ENCODE measurements at regions not wholly inside any gene's neighbourhood (a gene's known extent, or its start where the extent isn't known, plus 50 kb on each side); places are given as distances from the start of the nearest gene placed in this dataset.

DNA sequence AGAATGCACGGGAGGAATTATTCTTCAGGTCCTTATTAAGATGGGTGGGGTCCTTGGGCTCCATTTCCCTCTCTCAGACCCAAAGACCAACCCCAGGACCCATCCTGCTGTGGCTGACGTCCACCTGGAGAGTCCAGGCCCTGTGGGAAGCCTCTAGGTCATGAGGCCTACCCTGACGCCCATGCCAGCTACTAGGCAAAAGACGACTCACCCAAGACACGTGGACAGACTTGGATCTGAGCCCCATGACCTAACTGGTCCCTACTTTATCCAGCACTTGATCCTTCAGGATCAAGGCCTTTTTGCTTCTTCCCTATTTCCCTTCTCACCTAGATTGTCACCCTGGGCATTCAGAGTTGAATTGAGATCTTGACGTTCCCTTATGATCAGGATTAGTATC lies 56.0 kb upstream of the CASZ1 start:
- no peak overlapping the region for H3K4me3 ChIP-seq
- no peaks in the 10 kb centered on the region for H3K36me3 ChIP-seq
- WGBS = 68% methylated on average over 6 of the region's 6 CpGs
- no peaks in the 10 kb centered on the region for H3K9me3 ChIP-seq
- DNase-seq (ENCODE audit: low spot score) = no peak
- H3K27me3 ChIP-seq (replicated peaks; ENCODE audit: insufficient read depth) = no peaks in the 10 kb centered on the region
- intact Hi-C loops (cut with DNase I) = no loop called here
- H3K4me1 ChIP-seq (replicated peaks) = no peaks in the 10 kb centered on the region
- TF ChIP-seq POLR2A (IDR thresholded peaks at IDR 0.05) (no peak), POLR2AphosphoS5 (IDR thresholded peaks at IDR 0.05) (no peak)
- TF ChIP-seq, protein P1, sequence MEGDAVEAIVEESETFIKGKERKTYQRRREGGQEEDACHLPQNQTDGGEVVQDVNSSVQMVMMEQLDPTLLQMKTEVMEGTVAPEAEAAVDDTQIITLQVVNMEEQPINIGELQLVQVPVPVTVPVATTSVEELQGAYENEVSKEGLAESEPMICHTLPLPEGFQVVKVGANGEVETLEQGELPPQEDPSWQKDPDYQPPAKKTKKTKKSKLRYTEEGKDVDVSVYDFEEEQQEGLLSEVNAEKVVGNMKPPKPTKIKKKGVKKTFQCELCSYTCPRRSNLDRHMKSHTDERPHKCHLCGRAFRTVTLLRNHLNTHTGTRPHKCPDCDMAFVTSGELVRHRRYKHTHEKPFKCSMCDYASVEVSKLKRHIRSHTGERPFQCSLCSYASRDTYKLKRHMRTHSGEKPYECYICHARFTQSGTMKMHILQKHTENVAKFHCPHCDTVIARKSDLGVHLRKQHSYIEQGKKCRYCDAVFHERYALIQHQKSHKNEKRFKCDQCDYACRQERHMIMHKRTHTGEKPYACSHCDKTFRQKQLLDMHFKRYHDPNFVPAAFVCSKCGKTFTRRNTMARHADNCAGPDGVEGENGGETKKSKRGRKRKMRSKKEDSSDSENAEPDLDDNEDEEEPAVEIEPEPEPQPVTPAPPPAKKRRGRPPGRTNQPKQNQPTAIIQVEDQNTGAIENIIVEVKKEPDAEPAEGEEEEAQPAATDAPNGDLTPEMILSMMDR (IDR thresholded peaks at IDR 0.05) = no peak
- H3K27ac ChIP-seq = no peak overlapping the region

DNA sequence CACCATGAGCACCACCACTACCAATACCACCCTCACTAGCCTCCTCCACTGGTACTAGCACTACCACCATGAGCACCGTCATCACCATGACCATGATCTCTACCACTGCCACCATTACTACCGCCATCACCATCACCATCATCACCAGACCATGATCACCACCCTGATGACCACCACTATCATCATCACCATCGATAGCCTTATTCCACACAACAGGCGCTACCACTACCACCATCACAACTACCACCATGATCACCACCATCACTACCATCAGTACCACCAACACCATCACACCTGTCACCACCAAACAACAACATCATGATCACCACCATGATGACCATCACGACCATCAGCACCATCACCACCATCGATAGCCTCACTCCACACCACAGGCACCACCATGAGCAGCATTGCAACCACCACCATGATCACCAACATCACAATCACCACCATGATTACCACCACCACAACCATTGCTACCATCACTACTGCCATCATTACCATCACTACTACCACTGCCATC lies 56.6 kb upstream of the CASZ1 start:
- TF ChIP-seq, protein P1 (IDR thresholded peaks at IDR 0.05) = no peak
- TF ChIP-seq POLR2AphosphoS5 (IDR thresholded peaks at IDR 0.05) = no peak
- TF ChIP-seq POLR2A (IDR thresholded peaks at IDR 0.05) = no peak
- no peak overlapping the region for H3K27ac ChIP-seq
- intact Hi-C loops (cut with DNase I) = no loop called here
- 90% methylated on average over 6 of the region's 6 CpGs for WGBS
- H3K36me3 ChIP-seq = no peaks in the 10 kb centered on the region
- no peaks in the 10 kb centered on the region for H3K27me3 ChIP-seq (replicated peaks; ENCODE audit: insufficient read depth)
- H3K9me3 ChIP-seq = no peaks in the 10 kb centered on the region
- no peak for DNase-seq (ENCODE audit: low spot score)
- H3K4me3 ChIP-seq = no peak overlapping the region
- peaks cover 4% of the 10 kb centered on the region for H3K4me1 ChIP-seq (replicated peaks)

DNA sequence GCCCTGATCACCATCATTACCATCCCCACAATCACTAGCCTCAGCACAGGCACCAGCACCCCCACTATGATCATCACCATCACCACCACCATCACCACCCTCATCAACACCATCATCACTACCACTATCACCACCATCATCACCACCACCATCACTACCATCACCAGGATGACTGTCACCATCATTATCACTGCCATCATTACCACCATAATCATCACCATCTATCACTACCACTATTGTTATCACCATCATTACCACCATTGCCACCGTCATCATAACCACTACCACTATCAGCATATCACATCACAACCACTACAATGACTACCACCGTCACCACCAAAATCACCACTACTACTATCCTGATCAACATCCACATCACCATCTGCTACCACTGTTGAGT lies 57.3 kb upstream of the CASZ1 start:
- intact Hi-C loops (cut with DNase I) = no loop called here

DNA sequence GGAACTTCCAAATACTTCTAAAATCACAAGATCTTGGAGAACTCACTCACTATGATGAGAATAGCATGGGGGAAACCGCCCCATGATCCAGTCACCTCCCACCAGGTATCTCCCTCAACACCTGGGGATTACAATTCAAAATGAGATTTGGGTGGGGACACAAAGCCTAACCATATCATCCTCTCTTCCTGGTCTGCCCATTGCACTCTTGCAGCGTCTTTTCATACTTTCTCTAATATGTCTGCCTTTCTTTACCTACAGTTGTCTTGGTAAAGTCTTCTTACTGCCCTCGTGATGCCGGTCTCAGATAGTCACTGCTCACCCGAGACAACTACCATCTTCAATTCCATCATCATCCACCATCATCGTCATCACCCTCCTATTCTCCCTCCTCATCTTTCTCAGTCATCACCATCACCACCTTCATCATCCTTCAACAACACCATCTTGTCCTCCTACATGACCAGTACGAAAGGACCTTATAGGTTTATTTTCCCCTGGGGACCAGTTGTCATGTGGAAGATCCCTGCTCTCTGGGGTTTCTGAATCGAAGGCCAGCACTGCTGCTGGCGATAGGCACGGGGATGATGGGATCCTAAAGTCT lies 58.5 kb upstream of the CASZ1 start:
- DNase-seq (ENCODE audit: low spot score) = no peak
- Histone ChIP-seq H3K4me3 (no peak overlapping the region), H3K27ac (no peak overlapping the region), H3K9me3 (no peaks in the 10 kb centered on the region), H3K36me3 (no peaks in the 10 kb centered on the region), H3K4me1 (replicated peaks) (peaks cover 7% of the 10 kb centered on the region), H3K27me3 (replicated peaks; ENCODE audit: insufficient read depth) (no peaks in the 10 kb centered on the region)
- intact Hi-C loops (cut with DNase I) = no loop called here
- 95% methylated on average over 10 of the region's 10 CpGs for WGBS
- TF ChIP-seq POLR2A (IDR thresholded peaks at IDR 0.05) = no peak
- TF ChIP-seq, protein P1 (IDR thresholded peaks at IDR 0.05) = no peak
- no peak for TF ChIP-seq POLR2AphosphoS5 (IDR thresholded peaks at IDR 0.05)

More for the DNA sequence above, 57.3 kb upstream of the CASZ1 start:
- no peak overlapping the region for H3K27ac ChIP-seq
- H3K9me3 ChIP-seq = no peaks in the 10 kb centered on the region
- no peaks in the 10 kb centered on the region for H3K27me3 ChIP-seq (replicated peaks; ENCODE audit: insufficient read depth)
- DNase-seq (ENCODE audit: low spot score) = no peak
- 96% methylated on average over 2 of the region's 2 CpGs for WGBS
- peaks cover 7% of the 10 kb centered on the region for H3K4me1 ChIP-seq (replicated peaks)
- no peak overlapping the region for H3K4me3 ChIP-seq
- no peak for TF ChIP-seq POLR2A (IDR thresholded peaks at IDR 0.05)
- TF ChIP-seq, protein P1 (IDR thresholded peaks at IDR 0.05) = no peak
- TF ChIP-seq POLR2AphosphoS5 (IDR thresholded peaks at IDR 0.05) = no peak
- no peaks in the 10 kb centered on the region for H3K36me3 ChIP-seq

DNA sequence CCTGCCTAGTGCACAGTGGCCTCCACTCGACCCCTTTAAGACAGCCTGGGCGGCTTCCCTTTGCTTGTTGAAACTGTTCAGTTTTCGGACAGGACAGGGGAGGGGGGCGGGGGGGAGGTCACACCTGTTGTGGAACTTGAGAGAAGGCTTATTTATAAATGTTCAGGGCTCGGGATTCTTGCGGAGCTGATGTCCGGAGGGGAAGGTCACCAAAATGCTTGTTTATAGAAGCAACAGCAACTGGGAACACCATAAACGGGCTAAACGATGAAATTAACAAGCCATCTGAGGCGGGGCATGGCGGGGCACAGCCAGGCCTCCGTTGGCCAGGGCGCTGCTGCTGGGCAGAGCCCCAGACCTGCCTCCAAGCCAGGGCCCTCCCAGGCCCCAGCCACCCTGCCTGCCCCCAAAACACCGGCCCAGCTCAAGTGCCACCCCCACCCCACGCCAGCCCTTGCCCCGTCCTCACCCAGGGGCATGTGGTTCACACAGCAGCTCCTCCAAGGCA lies 59.8 kb upstream of the CASZ1 start:
- Histone ChIP-seq H3K27me3 (replicated peaks; ENCODE audit: insufficient read depth) (no peaks in the 10 kb centered on the region), H3K4me1 (replicated peaks) (peaks cover 15% of the 10 kb centered on the region), H3K27ac (peak overlapping the region; percentile 63 to 67), H3K9me3 (no peaks in the 10 kb centered on the region), H3K4me3 (no peak overlapping the region), H3K36me3 (no peaks in the 10 kb centered on the region)
- intact Hi-C loops (cut with DNase I) = no loop called here
- TF ChIP-seq POLR2A (IDR thresholded peaks at IDR 0.05) (no peak), POLR2AphosphoS5 (IDR thresholded peaks at IDR 0.05) (peak; percentile 69)
- TF ChIP-seq, protein P1 (IDR thresholded peaks at IDR 0.05) = no peak
- peak; percentile 18 for DNase-seq (ENCODE audit: low spot score)
- 53% methylated on average over 16 of the region's 16 CpGs for WGBS

Measured in prostate gland (tissue), 2 donors.